Right lobe of liver (tissue), 4 donors: ENCODE measurements at regions not wholly inside any gene's neighbourhood (a gene's known extent, or its start where the extent isn't known, plus 50 kb on each side); places are given as distances from the start of the nearest gene placed in this dataset.

ENCODE experiments used
- CTCF ChIP-seq, 4 donors: fragments of 200-600 bp in 3 of 4; fragments of 450-650 bp in 1 of 4; IDR thresholded peaks; one replicate each; pipeline versions ENCODE4 v1.5.1 to v1.8.0; 2016 to 2022; ENCODE audit warnings: antibody characterized with exemption in 4 of 4, mild to moderate bottlenecking in 2 of 4
- POLR2A ChIP-seq: fragments of 450-650 bp; IDR thresholded peaks from one replicate; pipeline ENCODE4 v1.6.1; 2017; ENCODE audit warnings: antibody characterized with exemption, mild to moderate bottlenecking
- donor health status: DM: no; HTN: no; CAD: no.
- donor health status: DM: no; HTN: no; CAD: no.
- donor health status: DM: no; HTN: yes; CAD: no.

- TF ChIP-seq POLR2A (no peak), CTCF (IDR thresholded peaks at IDR 0.05) (no peak)
These were observed 276.9 kb downstream of the SIPA1L2 start for GRCh38 chr1:232353001-232353400.
